Globus pallidus (tissue), 1 donor: ENCODE measurements at regions not wholly inside any gene's neighbourhood (a gene's known extent, or its start where the extent isn't known, plus 50 kb on each side); places are given as distances from the start of the nearest gene placed in this dataset.
"Not testable (repeated sequence)": the region's sequence is repeated elsewhere in the genome, so short reads cannot be mapped to it uniquely, and the experiment has no call there.

Source experiments
- DNase-seq: peaks from one replicate; pipeline ENCODE4 v3.0.0-alpha.2; 2015; ENCODE audit warnings: low spot score

GRCh38 chr1:169013821-169014220 lies 92.7 kb upstream of the ATP1B1 start:
- DNase-seq = no peak

GRCh38 chr1:169015464-169015863 lies 91.0 kb upstream of the ATP1B1 start:
- no peak for DNase-seq

GRCh38 chr1:169018751-169019150 lies 87.7 kb upstream of the ATP1B1 start:
- DNase-seq = no peak

- no peak for DNase-seq
Observed at GRCh38 chr1:169019419-169020058, 87.0 kb upstream of the ATP1B1 start.

DNA sequence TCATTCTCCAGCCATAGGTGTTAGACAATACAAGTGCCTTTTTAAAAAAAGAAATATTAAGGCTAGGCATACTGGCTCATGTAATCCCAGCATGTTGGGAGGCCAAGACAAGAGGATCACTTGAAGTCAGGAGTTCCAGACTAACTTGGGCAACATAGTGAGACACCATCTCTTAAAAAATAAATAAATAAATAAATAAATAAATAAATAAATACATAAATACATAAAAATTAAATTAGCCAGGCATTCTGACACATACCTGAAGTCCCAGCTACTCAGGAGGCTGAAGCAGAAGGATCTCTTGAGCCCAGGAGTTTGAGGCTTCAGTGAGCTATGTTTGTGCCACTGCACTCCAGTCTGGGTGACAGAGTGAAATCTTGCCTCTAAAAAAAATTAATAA lies 85.8 kb upstream of the ATP1B1 start:
- DNase-seq = no peak

GRCh38 chr1:169022648-169023047 lies 83.8 kb upstream of the ATP1B1 start:
- no peak for DNase-seq

- no peak for DNase-seq
Observed at GRCh38 chr1:169024255-169024654, 82.2 kb upstream of the ATP1B1 start.

GRCh38 chr1:169024800-169025271 lies 81.7 kb upstream of the ATP1B1 start:
- DNase-seq = no peak

- no peak for DNase-seq
Observed at GRCh38 chr1:169025412-169025811, 81.1 kb upstream of the ATP1B1 start.

DNA sequence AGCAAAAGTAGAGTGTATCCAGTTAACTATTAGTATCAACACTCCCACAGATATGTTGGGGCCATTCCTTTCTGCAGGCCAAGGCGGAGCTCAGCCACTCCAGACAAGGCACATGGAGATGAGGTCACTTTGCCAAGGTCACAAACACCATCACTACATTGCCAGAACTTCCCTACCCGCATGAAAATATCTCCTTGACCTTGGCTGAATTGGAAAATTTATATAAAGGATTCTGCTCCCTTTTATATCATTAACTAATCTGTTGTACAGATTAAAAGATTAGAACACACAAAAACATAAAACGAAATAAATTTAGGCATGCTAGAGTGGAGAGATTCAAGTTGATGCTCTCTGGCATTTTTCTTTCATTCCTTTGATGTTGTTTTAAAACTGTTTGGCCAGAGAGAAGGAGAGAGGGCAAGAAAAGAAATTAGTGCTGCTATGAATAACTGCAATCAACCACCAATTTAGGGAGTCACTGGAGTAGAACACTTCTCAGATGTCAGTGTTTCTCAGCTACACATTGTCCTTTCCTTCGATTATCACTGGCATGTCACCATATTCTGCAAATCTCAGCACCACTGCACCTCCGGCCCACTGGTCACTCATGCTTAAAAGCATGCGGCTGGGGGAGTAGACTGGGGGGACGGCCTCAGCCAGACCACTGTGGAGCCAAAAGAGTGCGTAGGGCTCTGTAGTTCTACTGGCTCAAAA lies 78.7 kb upstream of the ATP1B1 start:
- DNase-seq = no peak

DNA sequence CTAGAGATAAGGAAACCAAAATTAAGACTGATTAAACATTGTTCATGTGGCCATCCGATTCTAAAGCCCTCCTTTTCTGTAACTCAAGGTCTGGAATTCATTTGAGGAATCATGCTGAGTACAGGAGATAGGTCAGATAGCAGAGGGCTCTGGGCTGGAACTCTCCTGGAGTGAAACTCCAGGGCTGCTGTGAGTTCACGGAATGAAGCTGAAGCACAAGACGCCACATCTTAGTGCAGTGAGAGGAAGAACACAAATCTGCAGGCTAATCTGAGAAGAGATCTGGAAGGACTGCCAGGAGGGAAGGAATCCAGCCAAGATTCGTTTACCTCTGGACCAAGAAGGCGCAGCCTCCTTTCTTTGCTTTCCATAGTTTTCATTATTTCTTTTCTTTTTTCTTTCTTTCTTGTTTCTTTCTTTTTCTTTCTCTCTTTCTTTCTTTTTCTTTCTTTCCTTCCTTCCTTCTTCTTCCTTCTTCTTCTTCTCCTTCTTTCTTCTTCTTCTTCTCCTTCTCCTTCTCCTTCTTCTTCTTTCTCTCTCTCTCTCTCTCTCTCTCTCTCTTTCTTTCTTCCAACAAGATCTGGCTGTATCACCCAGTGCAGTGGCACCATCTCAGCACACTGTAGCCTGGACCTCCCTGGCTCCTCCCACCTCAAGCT lies 74.8 kb upstream of the ATP1B1 start:
- DNase-seq = no peak

GRCh38 chr1:169041366-169041765 lies 65.1 kb upstream of the ATP1B1 start:
- DNase-seq = peak; percentile 40

GRCh38 chr1:169042377-169042776 lies 64.1 kb upstream of the ATP1B1 start:
- DNase-seq = no peak

- DNase-seq = no peak
Observed at GRCh38 chr1:169043823-169044222, 62.7 kb upstream of the ATP1B1 start.

DNA sequence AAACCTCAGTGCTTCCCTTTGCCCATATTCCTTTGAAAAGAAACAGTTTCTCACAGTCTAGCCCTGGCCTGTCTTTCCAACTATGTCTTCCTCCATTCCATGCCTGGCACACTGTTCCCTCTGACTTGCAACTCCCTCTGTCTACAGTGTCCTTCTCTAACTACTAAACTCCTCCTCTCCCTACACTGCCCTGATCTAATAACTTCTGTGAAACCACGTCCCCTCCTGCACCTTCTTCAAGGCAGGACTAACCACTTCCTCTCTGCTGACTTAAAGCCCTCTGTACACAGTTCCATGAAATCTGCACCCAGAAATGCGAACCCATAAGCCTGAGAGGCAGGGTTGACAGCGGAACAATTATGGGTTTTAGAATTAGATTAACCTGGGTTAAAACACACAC lies 62.2 kb upstream of the ATP1B1 start:
- peak; percentile 40 for DNase-seq

- no peak for DNase-seq
Observed at GRCh38 chr1:169044971-169045370, 61.5 kb upstream of the ATP1B1 start.

DNA sequence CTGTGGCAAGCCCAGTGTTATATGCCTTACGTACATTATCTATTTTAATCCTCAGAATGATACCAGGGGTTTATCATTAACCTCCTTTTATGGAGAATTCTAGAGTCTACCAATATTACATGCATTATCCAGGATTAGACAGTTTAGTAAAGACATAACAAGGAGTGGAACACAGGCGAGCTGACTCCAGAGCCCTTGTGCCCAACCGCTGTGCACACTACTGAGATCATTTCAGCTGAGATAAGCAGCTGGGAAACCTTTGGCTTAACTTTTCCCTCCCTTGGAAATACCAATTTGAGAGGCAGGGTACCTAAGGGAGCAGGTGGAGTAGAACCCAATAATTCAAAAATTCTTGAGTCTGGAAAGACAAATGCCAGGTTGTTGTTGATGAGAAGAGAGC lies 59.8 kb upstream of the ATP1B1 start:
- DNase-seq = no peak

GRCh38 chr1:169047074-169047473 lies 59.4 kb upstream of the ATP1B1 start:
- no peak for DNase-seq

DNA sequence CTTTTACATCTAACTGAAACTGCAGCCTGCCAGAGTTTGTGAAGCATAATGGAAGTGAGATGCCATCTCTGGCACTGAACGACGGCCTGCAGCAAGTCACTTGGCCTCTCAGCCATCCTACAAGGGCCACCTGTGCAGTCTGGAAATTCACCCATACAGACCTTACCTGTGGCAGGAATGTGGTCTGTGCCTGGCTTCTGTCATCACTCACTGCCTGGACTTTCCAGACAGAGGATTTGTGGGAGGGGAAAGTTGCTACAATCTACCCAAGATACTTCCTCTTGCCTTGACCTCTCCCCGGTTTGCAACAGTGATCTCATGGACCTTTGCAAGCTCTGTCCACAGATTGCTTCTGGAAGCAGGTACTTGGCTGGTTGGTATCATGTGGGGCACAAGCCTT lies 58.4 kb upstream of the ATP1B1 start:
- no peak for DNase-seq

DNA sequence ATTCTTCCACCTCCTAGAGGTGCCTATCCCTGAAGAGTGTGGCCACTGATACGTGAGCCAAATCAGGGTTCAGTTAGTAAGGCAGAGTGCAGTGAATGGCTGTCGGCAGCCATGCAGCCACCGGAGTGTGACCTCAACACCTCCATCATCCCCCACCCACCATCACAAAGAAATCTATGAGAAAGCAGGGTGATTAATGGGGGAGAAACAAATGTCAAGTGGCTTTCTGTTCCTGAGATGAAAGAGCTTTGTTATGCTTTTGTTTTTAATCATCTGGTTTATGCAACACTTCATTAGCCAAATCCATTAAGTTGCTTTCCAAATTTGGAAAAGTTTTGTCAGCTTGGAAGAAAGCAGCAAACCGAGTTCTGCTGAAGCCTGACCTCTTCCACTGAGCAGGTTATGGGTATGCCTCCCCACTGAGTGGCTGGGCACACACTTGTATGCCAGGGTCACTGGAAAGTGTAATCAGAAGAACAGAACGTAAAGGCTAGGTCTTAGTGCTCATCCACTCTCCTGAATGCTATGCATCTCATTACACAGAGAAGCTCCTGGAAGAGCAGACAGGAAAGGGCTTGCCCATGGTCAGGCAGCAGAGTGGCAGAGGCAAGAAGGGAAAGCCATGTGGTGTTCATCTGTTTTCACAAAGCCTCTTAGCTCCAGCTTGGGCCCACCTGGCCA lies 57.1 kb upstream of the ATP1B1 start:
- no peak for DNase-seq

- no peak for DNase-seq
Observed at GRCh38 chr1:169051171-169051570, 55.3 kb upstream of the ATP1B1 start.

GRCh38 chr1:169052171-169052570 lies 54.3 kb upstream of the ATP1B1 start:
- DNase-seq = not testable (repeated sequence)

DNA sequence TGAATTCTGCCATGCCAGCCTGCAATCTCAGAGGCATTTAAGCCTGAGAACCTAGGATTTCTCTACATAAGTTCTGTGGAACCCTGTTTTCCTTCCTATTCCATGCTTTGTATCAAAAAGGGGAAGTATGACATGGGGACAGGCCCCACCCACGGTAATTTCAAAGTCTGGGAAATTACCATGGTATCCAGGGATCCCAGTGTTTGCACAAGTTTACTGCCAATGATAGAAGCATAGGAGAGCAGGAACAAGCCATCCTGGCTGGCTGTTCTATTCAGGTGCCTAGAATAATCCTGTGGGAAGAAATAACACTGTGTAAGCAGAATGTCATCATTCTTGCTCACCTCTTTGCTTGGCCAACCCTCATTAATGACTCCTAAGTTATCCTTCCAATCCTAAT lies 53.8 kb upstream of the ATP1B1 start:
- no peak for DNase-seq
